IMR-90 (cell line): ENCODE measurements at regions not wholly inside any gene's neighbourhood (a gene's known extent, or its start where the extent isn't known, plus 50 kb on each side); places are given as distances from the start of the nearest gene placed in this dataset.

Experiments
- ATAC-seq: fragments of 200-7000 bp; cut with Tn5 transposase; 2 replicates; pipeline ENCODE4 v1.9.1; 2020; ENCODE audit warnings: low read depth, mild to moderate bottlenecking, moderate library complexity
- BruUV-seq: library from RNA; stranded (reverse); fragments of 400-500 nt; replicated peaks from 2 replicates; lab custom pipeline; 2021; lab: Mats Ljungman, UMichigan
- CTCF ChIA-PET: fragments of 300-600 bp; formaldehyde crosslinking; extraction: SDS; loops from one replicate; lab custom pipeline; 2021; ENCODE audit warnings: antibody characterized with exemption; lab: Yijun Ruan, JAX
- POLR2A ChIA-PET: fragments of 300-600 bp; sonication (Branson Sonifier 250); formaldehyde crosslinking; loops from one replicate; lab custom pipeline; 2022; ENCODE audit warnings: antibody characterized with exemption; ENCODE audit not compliant: unreplicated experiment; lab: Charles Lee
- DNase-seq: peaks from one replicate; pipeline ENCODE4 v3.0.0; 2013
- H2AFZ ChIP-seq: replicated peaks from 2 replicates; pipeline ENCODE3; 2013; ENCODE audit warnings: low read length, mild to moderate bottlenecking; ENCODE audit not compliant: poor library complexity
- H2AK5ac ChIP-seq: 2 replicates; pipeline ENCODE4 v1.6.1; 2013; ENCODE audit warnings: low read depth, low read length, inconsistent platforms
- H2AK9ac ChIP-seq: replicated peaks from 2 replicates; pipeline ENCODE3; 2013; ENCODE audit warnings: mild to moderate bottlenecking, low read depth, low read length, moderate library complexity; ENCODE audit not compliant: poor library complexity
- H2BK120ac ChIP-seq: 2 replicates; pipeline ENCODE4 v1.6.1; 2013; ENCODE audit warnings: low read depth, low read length, inconsistent platforms
- H2BK15ac ChIP-seq: 3 replicates; pipeline ENCODE4 v1.6.1; 2013; ENCODE audit warnings: low read depth, low read length, inconsistent platforms
- H2BK20ac ChIP-seq: 2 replicates; pipeline ENCODE4 v1.6.1; 2013; ENCODE audit warnings: low read depth, mild to moderate bottlenecking, inconsistent platforms, low read length, moderate library complexity
- H2BK5ac ChIP-seq: 2 replicates; pipeline ENCODE4 v1.6.1; 2013; ENCODE audit warnings: mild to moderate bottlenecking, low read depth, low read length, inconsistent platforms; ENCODE audit not compliant: poor library complexity, severe bottlenecking
- H3K14ac ChIP-seq: replicated peaks from 2 replicates; pipeline ENCODE4 v1.6.1; 2013; ENCODE audit warnings: low read depth, low read length, inconsistent platforms
- H3K18ac ChIP-seq: 2 replicates; pipeline ENCODE4 v1.6.1; 2013; ENCODE audit warnings: low read depth, low read length, control low read depth
- H3K23ac ChIP-seq: 2 replicates; pipeline ENCODE4 v1.6.1; 2013; ENCODE audit warnings: low read depth, low read length, inconsistent platforms
- H3K27ac ChIP-seq: 2 replicates; pipeline ENCODE4 v1.5.1; 2013; ENCODE audit warnings: mild to moderate bottlenecking, control low read depth, low read length; ENCODE audit not compliant: insufficient read depth
- H3K27me3 ChIP-seq: 2 replicates; pipeline ENCODE4 v1.6.1; 2013; ENCODE audit warnings: low read length; ENCODE audit not compliant: control insufficient read depth, insufficient read depth
- H3K36me3 ChIP-seq: 2 replicates; pipeline ENCODE4 v1.6.1; 2013; ENCODE audit warnings: low read length, mixed read lengths; ENCODE audit not compliant: control insufficient read depth, insufficient read depth
- H3K4ac ChIP-seq: 2 replicates; pipeline ENCODE4 v1.6.1; 2013; ENCODE audit warnings: low read depth, low read length, inconsistent platforms
- H3K4me1 ChIP-seq: 2 replicates; pipeline ENCODE4 v1.6.1; 2013; ENCODE audit warnings: low read length, mixed read lengths; ENCODE audit not compliant: control insufficient read depth, insufficient read depth
- H3K4me2 ChIP-seq: 2 replicates; pipeline ENCODE4 v1.6.1; 2013; ENCODE audit warnings: low read depth, mild to moderate bottlenecking, control low read depth, low read length, moderate library complexity
- H3K4me3 ChIP-seq: 2 replicates; pipeline ENCODE4 v1.5.1; 2013; ENCODE audit warnings: low read depth, mild to moderate bottlenecking, control low read depth, low read length, moderate library complexity; ENCODE audit not compliant: insufficient read depth
- H3K56ac ChIP-seq: 2 replicates; pipeline ENCODE4 v1.6.1; 2013; ENCODE audit warnings: low read length, inconsistent platforms; ENCODE audit not compliant: insufficient read depth; ENCODE audit errors: extremely low read depth
- H3K79me1 ChIP-seq, 2 experiments: 2 replicates each; pipeline ENCODE4 v1.6.1; 2013; ENCODE audit warnings: low read length in 2 of 2, inconsistent platforms in 1 of 2, low read depth in 1 of 2
- H3K9ac ChIP-seq: 2 replicates; pipeline ENCODE4 v1.6.1; 2013; ENCODE audit warnings: low read depth, low read length, control low read depth
- H3K9me1 ChIP-seq: 2 replicates; pipeline ENCODE4 v1.6.1; 2013; ENCODE audit warnings: low read length, inconsistent platforms; ENCODE audit not compliant: insufficient read depth
- H3K9me3 ChIP-seq: 2 replicates; pipeline ENCODE4 v1.6.1; 2013; ENCODE audit warnings: low read length; ENCODE audit not compliant: control insufficient read depth, insufficient read depth
- H4K20me1 ChIP-seq: 2 replicates; pipeline ENCODE4 v1.6.1; 2013; ENCODE audit warnings: low read length, inconsistent platforms; ENCODE audit not compliant: insufficient read depth
- H4K5ac ChIP-seq: 2 replicates; pipeline ENCODE4 v1.6.1; 2013; ENCODE audit warnings: mild to moderate bottlenecking, low read depth, low read length, control low read depth
- H4K8ac ChIP-seq, 2 experiments: 2 replicates each; pipeline ENCODE4 v1.6.1; 2013; ENCODE audit warnings: low read depth in 2 of 2, low read length in 2 of 2, control low read depth in 1 of 2, inconsistent platforms in 1 of 2
- H4K91ac ChIP-seq: 2 replicates; pipeline ENCODE4 v1.6.1; 2013; ENCODE audit warnings: low read depth, low read length, inconsistent platforms; ENCODE audit not compliant: insufficient read depth
- CEBPB ChIP-seq: IDR thresholded peaks from 2 replicates; pipeline ENCODE4 v1.6.1; 2012; ENCODE audit warnings: low read depth, low read length, improper control_type of control experiment
- CHD1 ChIP-seq: IDR thresholded peaks from 2 replicates; pipeline ENCODE4 v1.6.1; 2012; ENCODE audit warnings: low read depth, low read length, improper control_type of control experiment
- FOS ChIP-seq: fragments of 150-350 bp; IDR thresholded peaks from 2 replicates; pipeline ENCODE4 v1.6.1; 2016; ENCODE audit warnings: low read depth, low read length
- MAFK ChIP-seq: IDR thresholded peaks from 2 replicates; pipeline ENCODE4 v1.6.1; 2012; ENCODE audit warnings: low read depth, low read length, improper control_type of control experiment
- MAZ ChIP-seq: IDR thresholded peaks from 2 replicates; pipeline ENCODE4 v1.6.1; 2012; ENCODE audit warnings: low read depth, mild to moderate bottlenecking, low read length, improper control_type of control experiment, moderate library complexity, borderline replicate concordance
- MXI1 ChIP-seq: IDR thresholded peaks from 2 replicates; pipeline ENCODE4 v1.6.1; 2012; ENCODE audit warnings: low read depth, mild to moderate bottlenecking, low read length, moderate library complexity, borderline replicate concordance
- NFE2L2 ChIP-seq: fragments of 150-350 bp; IDR thresholded peaks from 2 replicates; pipeline ENCODE4 v1.6.1; 2016; ENCODE audit warnings: low read depth, mild to moderate bottlenecking, low read length
- POLR2A ChIP-seq: IDR thresholded peaks from 2 replicates; pipeline ENCODE4 v1.6.1; 2012; ENCODE audit warnings: mild to moderate bottlenecking, low read depth, low read length
- RFX5 ChIP-seq: IDR thresholded peaks from 2 replicates; pipeline ENCODE4 v1.8.0; 2012; ENCODE audit warnings: low read depth, mild to moderate bottlenecking, low read length, moderate library complexity
- SMC3 ChIP-seq: fragments of 150-350 bp; IDR thresholded peaks from 2 replicates; pipeline ENCODE4 v1.6.1; 2016; ENCODE audit warnings: low read depth, mild to moderate bottlenecking, antibody characterized with exemption, low read length, moderate library complexity
- WGBS, 2 experiments: methylation state at CpG; one replicate each; pipeline versions ENCODE4 v1.1.5 to v1.1.7; 2013; ENCODE audit warnings: missing lambda C conversion rate in 2 of 2; ENCODE audit not compliant: insufficient read length in 1 of 2; ENCODE audit errors: extremely low coverage in 2 of 2; 5-methylcytosine and 5-hydroxymethylcytosine counted together
- dilution Hi-C: fragments of 300-500 bp; cut with HindIII; formaldehyde crosslinking; loops from one replicate; pipeline ENCODE4 v1.14.3; 2018; ENCODE audit warnings: low sequenced_read_pairs; ENCODE audit not compliant: unreplicated experiment
- in situ Hi-C: fragments of 300-500 bp; cut with MboI; formaldehyde crosslinking; loops from 3 replicates; pipeline ENCODE4 v1.14.3; 2019; ENCODE audit warnings: low sequenced_read_pairs, inconsistent platforms, mixed read lengths
- intact Hi-C: fragments of 100-400 bp; cut with micrococcal nuclease; formaldehyde crosslinking; loops from 2 replicates; pipeline ENCODE4 v1.10.0; 2022
- TF ChIP-seq, protein P1 (sequence below): conservative IDR thresholded peaks from 2 replicates; pipeline ENCODE4 v1.5.1; 2012; ENCODE audit warnings: mild to moderate bottlenecking, low read depth, low read length, improper control_type of control experiment
- TF ChIP-seq, protein P2 (sequence below): fragments of 150-350 bp; IDR thresholded peaks from 2 replicates; pipeline ENCODE4 v1.6.1; 2017; ENCODE audit warnings: mild to moderate bottlenecking, antibody characterized with exemption, low read length, low read depth

GRCh38 chr17:15048933-15049794 lies 216.0 kb downstream of the PMP22 start:
- Histone ChIP-seq H3K79me1 (no peaks in the 10 kb centered on the region), H3K27me3 (peaks cover 6% of the 10 kb centered on the region), H3K14ac (no peak overlapping the region), H2AK9ac (no peak overlapping the region), H4K8ac (no peak overlapping the region), H3K36me3 (no peaks in the 10 kb centered on the region), H3K4me2 (no peak overlapping the region), H3K23ac (no peak overlapping the region), H3K9me3 (no peaks in the 10 kb centered on the region), H2BK20ac (no peak overlapping the region), H3K27ac (no peak overlapping the region), H3K9me1 (no peaks in the 10 kb centered on the region), H2AK5ac (no peak overlapping the region), H2BK120ac (no peak overlapping the region), H3K4ac (no peak overlapping the region), H3K4me1 (no peaks in the 10 kb centered on the region), H3K56ac (no peak overlapping the region), H3K9ac (no peak overlapping the region), H3K18ac (no peak overlapping the region), H2BK15ac (no peak overlapping the region), H4K91ac (no peak overlapping the region), H2BK5ac (no peak overlapping the region), H4K5ac (no peak overlapping the region), H4K20me1 (no peaks in the 10 kb centered on the region), H3K4me3 (no peak overlapping the region), H2AFZ (no peak overlapping the region)
- ChIA-PET CTCF (interaction anchor here (0.5 kb wide), 1 partner anchor 17 kb away, joined by 3 read pairs; no protein-coding TSS in a partner anchor), POLR2A (no interaction called here)
- intact Hi-C loops (no loop called here), in situ Hi-C loops (no loop called here), dilution Hi-C loops (no loop called here)
- no peak for DNase-seq
- TF ChIP-seq, protein P1, sequence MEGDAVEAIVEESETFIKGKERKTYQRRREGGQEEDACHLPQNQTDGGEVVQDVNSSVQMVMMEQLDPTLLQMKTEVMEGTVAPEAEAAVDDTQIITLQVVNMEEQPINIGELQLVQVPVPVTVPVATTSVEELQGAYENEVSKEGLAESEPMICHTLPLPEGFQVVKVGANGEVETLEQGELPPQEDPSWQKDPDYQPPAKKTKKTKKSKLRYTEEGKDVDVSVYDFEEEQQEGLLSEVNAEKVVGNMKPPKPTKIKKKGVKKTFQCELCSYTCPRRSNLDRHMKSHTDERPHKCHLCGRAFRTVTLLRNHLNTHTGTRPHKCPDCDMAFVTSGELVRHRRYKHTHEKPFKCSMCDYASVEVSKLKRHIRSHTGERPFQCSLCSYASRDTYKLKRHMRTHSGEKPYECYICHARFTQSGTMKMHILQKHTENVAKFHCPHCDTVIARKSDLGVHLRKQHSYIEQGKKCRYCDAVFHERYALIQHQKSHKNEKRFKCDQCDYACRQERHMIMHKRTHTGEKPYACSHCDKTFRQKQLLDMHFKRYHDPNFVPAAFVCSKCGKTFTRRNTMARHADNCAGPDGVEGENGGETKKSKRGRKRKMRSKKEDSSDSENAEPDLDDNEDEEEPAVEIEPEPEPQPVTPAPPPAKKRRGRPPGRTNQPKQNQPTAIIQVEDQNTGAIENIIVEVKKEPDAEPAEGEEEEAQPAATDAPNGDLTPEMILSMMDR: no peak
- TF ChIP-seq MAZ (no peak), FOS (no peak), CEBPB (no peak), MAFK (no peak), NFE2L2 (no peak), MXI1 (no peak), SMC3 (no peak), POLR2A (no peak), CHD1 (no peak), RFX5 (no peak)
- TF ChIP-seq, protein P2, sequence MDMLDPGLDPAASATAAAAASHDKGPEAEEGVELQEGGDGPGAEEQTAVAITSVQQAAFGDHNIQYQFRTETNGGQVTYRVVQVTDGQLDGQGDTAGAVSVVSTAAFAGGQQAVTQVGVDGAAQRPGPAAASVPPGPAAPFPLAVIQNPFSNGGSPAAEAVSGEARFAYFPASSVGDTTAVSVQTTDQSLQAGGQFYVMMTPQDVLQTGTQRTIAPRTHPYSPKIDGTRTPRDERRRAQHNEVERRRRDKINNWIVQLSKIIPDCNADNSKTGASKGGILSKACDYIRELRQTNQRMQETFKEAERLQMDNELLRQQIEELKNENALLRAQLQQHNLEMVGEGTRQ: no peak
- no TSS peak for BruUV-seq
- no peak for ATAC-seq
- no CpG with 5 or more reads among the region's 6 CpGs for WGBS, 2 experiments
